IMR-90 (cell line): ENCODE measurements at regions not wholly inside any gene's neighbourhood (a gene's known extent, or its start where the extent isn't known, plus 50 kb on each side); places are given as distances from the start of the nearest gene placed in this dataset.

ENCODE experiments used
- ATAC-seq: fragments of 200-7000 bp; cut with Tn5 transposase; 2 replicates; pipeline ENCODE4 v1.9.1; 2020; ENCODE audit warnings: low read depth, mild to moderate bottlenecking, moderate library complexity
- BruUV-seq: library from RNA; stranded (reverse); fragments of 400-500 nt; replicated peaks from 2 replicates; lab custom pipeline; 2021; lab: Mats Ljungman, UMichigan
- CTCF ChIA-PET: fragments of 300-600 bp; formaldehyde crosslinking; extraction: SDS; loops from one replicate; lab custom pipeline; 2021; ENCODE audit warnings: antibody characterized with exemption; lab: Yijun Ruan, JAX
- POLR2A ChIA-PET: fragments of 300-600 bp; sonication (Branson Sonifier 250); formaldehyde crosslinking; loops from one replicate; lab custom pipeline; 2022; ENCODE audit warnings: antibody characterized with exemption; ENCODE audit not compliant: unreplicated experiment; lab: Charles Lee
- DNase-seq: peaks from one replicate; pipeline ENCODE4 v3.0.0; 2013
- H2AFZ ChIP-seq: replicated peaks from 2 replicates; pipeline ENCODE3; 2013; ENCODE audit warnings: low read length, mild to moderate bottlenecking; ENCODE audit not compliant: poor library complexity
- H2AK5ac ChIP-seq: 2 replicates; pipeline ENCODE4 v1.6.1; 2013; ENCODE audit warnings: low read depth, low read length, inconsistent platforms
- H2AK9ac ChIP-seq: replicated peaks from 2 replicates; pipeline ENCODE3; 2013; ENCODE audit warnings: mild to moderate bottlenecking, low read depth, low read length, moderate library complexity; ENCODE audit not compliant: poor library complexity
- H2BK120ac ChIP-seq: 2 replicates; pipeline ENCODE4 v1.6.1; 2013; ENCODE audit warnings: low read depth, low read length, inconsistent platforms
- H2BK15ac ChIP-seq: 3 replicates; pipeline ENCODE4 v1.6.1; 2013; ENCODE audit warnings: low read depth, low read length, inconsistent platforms
- H2BK20ac ChIP-seq: 2 replicates; pipeline ENCODE4 v1.6.1; 2013; ENCODE audit warnings: low read depth, mild to moderate bottlenecking, inconsistent platforms, low read length, moderate library complexity
- H2BK5ac ChIP-seq: 2 replicates; pipeline ENCODE4 v1.6.1; 2013; ENCODE audit warnings: mild to moderate bottlenecking, low read depth, low read length, inconsistent platforms; ENCODE audit not compliant: poor library complexity, severe bottlenecking
- H3K14ac ChIP-seq: replicated peaks from 2 replicates; pipeline ENCODE4 v1.6.1; 2013; ENCODE audit warnings: low read depth, low read length, inconsistent platforms
- H3K18ac ChIP-seq: 2 replicates; pipeline ENCODE4 v1.6.1; 2013; ENCODE audit warnings: low read depth, low read length, control low read depth
- H3K23ac ChIP-seq: 2 replicates; pipeline ENCODE4 v1.6.1; 2013; ENCODE audit warnings: low read depth, low read length, inconsistent platforms
- H3K27ac ChIP-seq: 2 replicates; pipeline ENCODE4 v1.5.1; 2013; ENCODE audit warnings: mild to moderate bottlenecking, control low read depth, low read length; ENCODE audit not compliant: insufficient read depth
- H3K27me3 ChIP-seq: 2 replicates; pipeline ENCODE4 v1.6.1; 2013; ENCODE audit warnings: low read length; ENCODE audit not compliant: control insufficient read depth, insufficient read depth
- H3K36me3 ChIP-seq: 2 replicates; pipeline ENCODE4 v1.6.1; 2013; ENCODE audit warnings: low read length, mixed read lengths; ENCODE audit not compliant: control insufficient read depth, insufficient read depth
- H3K4ac ChIP-seq: 2 replicates; pipeline ENCODE4 v1.6.1; 2013; ENCODE audit warnings: low read depth, low read length, inconsistent platforms
- H3K4me1 ChIP-seq: 2 replicates; pipeline ENCODE4 v1.6.1; 2013; ENCODE audit warnings: low read length, mixed read lengths; ENCODE audit not compliant: control insufficient read depth, insufficient read depth
- H3K4me2 ChIP-seq: 2 replicates; pipeline ENCODE4 v1.6.1; 2013; ENCODE audit warnings: low read depth, mild to moderate bottlenecking, control low read depth, low read length, moderate library complexity
- H3K4me3 ChIP-seq: 2 replicates; pipeline ENCODE4 v1.5.1; 2013; ENCODE audit warnings: low read depth, mild to moderate bottlenecking, control low read depth, low read length, moderate library complexity; ENCODE audit not compliant: insufficient read depth
- H3K56ac ChIP-seq: 2 replicates; pipeline ENCODE4 v1.6.1; 2013; ENCODE audit warnings: low read length, inconsistent platforms; ENCODE audit not compliant: insufficient read depth; ENCODE audit errors: extremely low read depth
- H3K79me1 ChIP-seq, 2 experiments: 2 replicates each; pipeline ENCODE4 v1.6.1; 2013; ENCODE audit warnings: low read length in 2 of 2, inconsistent platforms in 1 of 2, low read depth in 1 of 2
- H3K9ac ChIP-seq: 2 replicates; pipeline ENCODE4 v1.6.1; 2013; ENCODE audit warnings: low read depth, low read length, control low read depth
- H3K9me1 ChIP-seq: 2 replicates; pipeline ENCODE4 v1.6.1; 2013; ENCODE audit warnings: low read length, inconsistent platforms; ENCODE audit not compliant: insufficient read depth
- H3K9me3 ChIP-seq: 2 replicates; pipeline ENCODE4 v1.6.1; 2013; ENCODE audit warnings: low read length; ENCODE audit not compliant: control insufficient read depth, insufficient read depth
- H4K20me1 ChIP-seq: 2 replicates; pipeline ENCODE4 v1.6.1; 2013; ENCODE audit warnings: low read length, inconsistent platforms; ENCODE audit not compliant: insufficient read depth
- H4K5ac ChIP-seq: 2 replicates; pipeline ENCODE4 v1.6.1; 2013; ENCODE audit warnings: mild to moderate bottlenecking, low read depth, low read length, control low read depth
- H4K8ac ChIP-seq, 2 experiments: 2 replicates each; pipeline ENCODE4 v1.6.1; 2013; ENCODE audit warnings: low read depth in 2 of 2, low read length in 2 of 2, control low read depth in 1 of 2, inconsistent platforms in 1 of 2
- H4K91ac ChIP-seq: 2 replicates; pipeline ENCODE4 v1.6.1; 2013; ENCODE audit warnings: low read depth, low read length, inconsistent platforms; ENCODE audit not compliant: insufficient read depth
- BHLHE40 ChIP-seq: fragments of 150-350 bp; IDR thresholded peaks from 2 replicates; pipeline ENCODE4 v1.6.1; 2016; ENCODE audit warnings: mild to moderate bottlenecking, low read depth, low read length
- CHD1 ChIP-seq: IDR thresholded peaks from 2 replicates; pipeline ENCODE4 v1.6.1; 2012; ENCODE audit warnings: low read depth, low read length, improper control_type of control experiment
- MAZ ChIP-seq: IDR thresholded peaks from 2 replicates; pipeline ENCODE4 v1.6.1; 2012; ENCODE audit warnings: low read depth, mild to moderate bottlenecking, low read length, improper control_type of control experiment, moderate library complexity, borderline replicate concordance
- MXI1 ChIP-seq: IDR thresholded peaks from 2 replicates; pipeline ENCODE4 v1.6.1; 2012; ENCODE audit warnings: low read depth, mild to moderate bottlenecking, low read length, moderate library complexity, borderline replicate concordance
- NFE2L2 ChIP-seq: fragments of 150-350 bp; IDR thresholded peaks from 2 replicates; pipeline ENCODE4 v1.6.1; 2016; ENCODE audit warnings: low read depth, mild to moderate bottlenecking, low read length
- POLR2A ChIP-seq: IDR thresholded peaks from 2 replicates; pipeline ENCODE4 v1.6.1; 2012; ENCODE audit warnings: mild to moderate bottlenecking, low read depth, low read length
- RAD21 ChIP-seq: IDR thresholded peaks from 2 replicates; pipeline ENCODE4 v1.6.1; 2012; ENCODE audit warnings: low read length, improper control_type of control experiment
- RFX5 ChIP-seq: IDR thresholded peaks from 2 replicates; pipeline ENCODE4 v1.8.0; 2012; ENCODE audit warnings: low read depth, mild to moderate bottlenecking, low read length, moderate library complexity
- WGBS, 2 experiments: methylation state at CpG; one replicate each; pipeline versions ENCODE4 v1.1.5 to v1.1.7; 2013; ENCODE audit warnings: missing lambda C conversion rate in 2 of 2; ENCODE audit not compliant: insufficient read length in 1 of 2; ENCODE audit errors: extremely low coverage in 2 of 2; 5-methylcytosine and 5-hydroxymethylcytosine counted together
- dilution Hi-C: fragments of 300-500 bp; cut with HindIII; formaldehyde crosslinking; loops from one replicate; pipeline ENCODE4 v1.14.3; 2018; ENCODE audit warnings: low sequenced_read_pairs; ENCODE audit not compliant: unreplicated experiment
- in situ Hi-C: fragments of 300-500 bp; cut with MboI; formaldehyde crosslinking; loops from 3 replicates; pipeline ENCODE4 v1.14.3; 2019; ENCODE audit warnings: low sequenced_read_pairs, inconsistent platforms, mixed read lengths
- intact Hi-C: fragments of 100-400 bp; cut with micrococcal nuclease; formaldehyde crosslinking; loops from 2 replicates; pipeline ENCODE4 v1.10.0; 2022
- TF ChIP-seq, protein P1 (sequence below): fragments of 150-350 bp; IDR thresholded peaks from 2 replicates; pipeline ENCODE4 v1.6.1; 2017; ENCODE audit warnings: mild to moderate bottlenecking, antibody characterized with exemption, low read length, low read depth

DNA sequence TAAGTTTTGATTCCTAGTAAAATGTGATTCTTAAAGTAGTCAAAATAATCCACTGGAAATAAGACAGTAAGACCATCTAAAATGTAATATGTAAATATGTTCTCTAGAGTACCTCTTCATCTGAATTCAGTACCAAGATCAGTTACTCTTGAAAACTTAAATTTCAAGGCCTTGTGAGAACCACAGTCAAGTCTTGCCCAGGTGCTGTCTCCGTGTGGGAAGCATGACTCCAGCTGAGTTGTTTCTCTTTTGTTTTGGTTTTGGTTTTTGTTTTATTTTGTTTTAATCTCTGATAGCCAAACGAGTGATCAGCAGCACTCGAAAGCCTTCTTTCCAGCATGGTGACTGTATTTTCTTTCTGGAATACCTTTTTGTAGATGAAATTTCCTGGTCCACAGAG is 907.0 kb downstream of the KCNJ18 start:
- Histone ChIP-seq H2BK15ac (no peak overlapping the region), H3K4me1 (no peaks in the 10 kb centered on the region), H3K9me1 (no peaks in the 10 kb centered on the region), H2BK120ac (no peak overlapping the region), H3K4me3 (no peak overlapping the region), H3K79me1 (no peaks in the 10 kb centered on the region), H2BK20ac (no peak overlapping the region), H3K18ac (no peak overlapping the region), H4K91ac (no peak overlapping the region), H3K4ac (no peak overlapping the region), H2AK5ac (no peak overlapping the region), H4K20me1 (no peaks in the 10 kb centered on the region), H3K56ac (no peak overlapping the region), H2AFZ (no peak overlapping the region), H2AK9ac (no peak overlapping the region), H4K8ac (no peak overlapping the region), H4K5ac (no peak overlapping the region), H3K14ac (no peak overlapping the region), H3K9ac (no peak overlapping the region), H2BK5ac (no peak overlapping the region), H3K36me3 (no peaks in the 10 kb centered on the region), H3K27me3 (no peaks in the 10 kb centered on the region), H3K9me3 (no peaks in the 10 kb centered on the region), H3K4me2 (no peak overlapping the region), H3K23ac (no peak overlapping the region), H3K27ac (no peak overlapping the region)
- ChIA-PET POLR2A (no interaction called here), CTCF (no interaction called here)
- TF ChIP-seq MAZ (no peak), MXI1 (no peak), NFE2L2 (no peak), POLR2A (no peak), RAD21 (no peak), CHD1 (no peak), RFX5 (no peak), BHLHE40 (no peak)
- TF ChIP-seq, protein P1, sequence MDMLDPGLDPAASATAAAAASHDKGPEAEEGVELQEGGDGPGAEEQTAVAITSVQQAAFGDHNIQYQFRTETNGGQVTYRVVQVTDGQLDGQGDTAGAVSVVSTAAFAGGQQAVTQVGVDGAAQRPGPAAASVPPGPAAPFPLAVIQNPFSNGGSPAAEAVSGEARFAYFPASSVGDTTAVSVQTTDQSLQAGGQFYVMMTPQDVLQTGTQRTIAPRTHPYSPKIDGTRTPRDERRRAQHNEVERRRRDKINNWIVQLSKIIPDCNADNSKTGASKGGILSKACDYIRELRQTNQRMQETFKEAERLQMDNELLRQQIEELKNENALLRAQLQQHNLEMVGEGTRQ: no peak
- ATAC-seq (no peak), DNase-seq (no peak)
- in situ Hi-C loops (no loop called here), intact Hi-C loops (loop anchor here (10.0 kb wide), 1 partner anchor 65 kb away; no protein-coding TSS in a partner anchor), dilution Hi-C loops (no loop called here)
- WGBS, 2 experiments: no CpG with 5 or more reads among the region's 3 CpGs
- no TSS peak for BruUV-seq
